OCI-LY7 (cell line): ENCODE measurements at regions not wholly inside any gene's neighbourhood (a gene's known extent, or its start where the extent isn't known, plus 50 kb on each side); places are given as distances from the start of the nearest gene placed in this dataset.

Experiments
- BruUV-seq: library from RNA; stranded (reverse); fragments of 400-500 nt; replicated peaks from 2 replicates; lab custom pipeline; 2021; lab: Mats Ljungman, UMichigan
- CTCF ChIA-PET: fragments of 300-600 bp; sonication (Branson Sonifier 250); formaldehyde crosslinking; loops from one replicate; lab custom pipeline; 2022; ENCODE audit warnings: antibody characterized with exemption; ENCODE audit not compliant: unreplicated experiment; lab: Charles Lee
- POLR2A ChIA-PET: fragments of 300-600 bp; sonication (Branson Sonifier 250); formaldehyde crosslinking; loops from one replicate; lab custom pipeline; 2022; ENCODE audit warnings: antibody characterized with exemption; lab: Charles Lee
- DNase-seq: peaks from one replicate; pipeline ENCODE4 v3.0.0-alpha.2; 2015; ENCODE audit warnings: low spot score
- H2AFZ ChIP-seq: fragments of 200-600 bp; sonication (generic), shearing (Covaris generic); 2 replicates; pipeline ENCODE4 v1.6.1; 2014; ENCODE audit warnings: mild to moderate bottlenecking, antibody characterized with exemption, low read length, moderate library complexity
- H3K27ac ChIP-seq: fragments of 200-600 bp; sonication (generic); 2 replicates; pipeline ENCODE4 v1.5.1; 2014; ENCODE audit warnings: mixed run types, low read depth, mild to moderate bottlenecking, moderate library complexity, low read length, inconsistent platforms; ENCODE audit not compliant: poor library complexity, severe bottlenecking
- H3K36me3 ChIP-seq: fragments of 200-600 bp; sonication (generic); 2 replicates; pipeline ENCODE4 v1.6.1; 2014; ENCODE audit warnings: mild to moderate bottlenecking, antibody characterized with exemption, low read length, moderate library complexity, mixed read lengths; ENCODE audit not compliant: insufficient read depth
- H3K4me1 ChIP-seq: fragments of 200-600 bp; sonication (generic); 2 replicates; pipeline ENCODE4 v1.5.1; 2014; ENCODE audit warnings: mild to moderate bottlenecking, low read length; ENCODE audit not compliant: insufficient read depth, poor library complexity, severe bottlenecking
- H3K4me2 ChIP-seq: fragments of 200-600 bp; sonication (generic); 2 replicates; pipeline ENCODE4 v1.6.1; 2014; ENCODE audit warnings: mild to moderate bottlenecking, low read length
- H3K4me3 ChIP-seq: fragments of 200-600 bp; sonication (generic); 2 replicates; pipeline ENCODE4 v1.5.1; 2014; ENCODE audit warnings: mild to moderate bottlenecking, low read depth, low read length; ENCODE audit not compliant: poor library complexity, severe bottlenecking
- H3K79me2 ChIP-seq: fragments of 200-600 bp; sonication (generic); 2 replicates; pipeline ENCODE4 v1.6.1; 2016; ENCODE audit warnings: low read depth, mild to moderate bottlenecking, low read length, moderate library complexity, mixed read lengths; ENCODE audit not compliant: insufficient read depth
- H3K9me2 ChIP-seq: fragments of 200-600 bp; sonication (generic); 2 replicates; pipeline ENCODE4 v1.6.1; 2016; ENCODE audit warnings: mild to moderate bottlenecking, low read length, mixed read lengths; ENCODE audit not compliant: insufficient read depth
- H3K9me3 ChIP-seq: fragments of 200-600 bp; sonication (generic); 2 replicates; pipeline ENCODE4 v1.6.1; 2014; ENCODE audit warnings: mild to moderate bottlenecking, mixed run types, low read length, mixed read lengths
- H4K20me1 ChIP-seq: fragments of 200-600 bp; sonication (generic); 2 replicates; pipeline ENCODE4 v1.6.1; 2014; ENCODE audit warnings: mild to moderate bottlenecking, antibody characterized with exemption, low read length, moderate library complexity, mixed read lengths; ENCODE audit not compliant: insufficient read depth
- CTCF ChIP-seq: fragments of 200-600 bp; sonication (generic); conservative IDR thresholded peaks from 2 replicates; pipeline ENCODE4 v1.5.1; 2014; ENCODE audit warnings: mild to moderate bottlenecking, antibody characterized with exemption, low read length, moderate library complexity, mixed read lengths
- EZH2phosphoT487 ChIP-seq: fragments of 200-600 bp; sonication (generic); IDR thresholded peaks from 2 replicates; pipeline ENCODE4 v1.6.1; 2018; ENCODE audit warnings: low read depth, borderline replicate concordance, mild to moderate bottlenecking, mixed run types, antibody characterized with exemption, low read length, moderate library complexity, mixed read lengths
- intact Hi-C: fragments of 100-400 bp; cut with micrococcal nuclease; formaldehyde crosslinking; loops from one replicate; pipeline ENCODE4 v1.10.0; 2022; ENCODE audit not compliant: unreplicated experiment

- Histone ChIP-seq H3K4me3 (no peak overlapping the region), H3K9me3 (no peaks in the 10 kb centered on the region), H2AFZ (no peak overlapping the region), H3K79me2 (no peaks in the 10 kb centered on the region), H3K36me3 (no peaks in the 10 kb centered on the region), H4K20me1 (no peaks in the 10 kb centered on the region), H3K9me2 (no peaks in the 10 kb centered on the region), H3K27ac (no peak overlapping the region), H3K4me2 (no peak overlapping the region), H3K4me1 (no peaks in the 10 kb centered on the region)
- TF ChIP-seq CTCF (no peak), EZH2phosphoT487 (no peak)
- ChIA-PET POLR2A (no interaction called here), CTCF (no interaction called here)
- no TSS peak for BruUV-seq
- DNase-seq, result no peak
- intact Hi-C loops, result no loop called here
Observed at GRCh38 chr2:234608946-234609345, 112.1 kb upstream of the ARL4C start.

- H3K9me2 ChIP-seq, result no peaks in the 10 kb centered on the region
- no peaks in the 10 kb centered on the region for H3K9me3 ChIP-seq
- H2AFZ ChIP-seq, result no peak overlapping the region
- no TSS peak for BruUV-seq
- no peak overlapping the region for H3K4me2 ChIP-seq
- TF ChIP-seq CTCF (no peak), EZH2phosphoT487 (no peak)
- no peaks in the 10 kb centered on the region for H4K20me1 ChIP-seq
- no peaks in the 10 kb centered on the region for H3K4me1 ChIP-seq
- CTCF ChIA-PET, result no interaction called here
- H3K27ac ChIP-seq, result no peak overlapping the region
- DNase-seq, result no peak
- no peaks in the 10 kb centered on the region for H3K36me3 ChIP-seq
- intact Hi-C loops, result no loop called here
- H3K79me2 ChIP-seq, result no peaks in the 10 kb centered on the region
- POLR2A ChIA-PET, result no interaction called here
- H3K4me3 ChIP-seq, result no peak overlapping the region
Observed at GRCh38 chr2:234607691-234608090, 110.8 kb upstream of the ARL4C start.

GRCh38 chr2:234606896-234607295 lies 110.0 kb upstream of the ARL4C start:
- no TSS peak for BruUV-seq
- no peak overlapping the region for H3K4me2 ChIP-seq
- no peaks in the 10 kb centered on the region for H3K79me2 ChIP-seq
- no peak overlapping the region for H3K27ac ChIP-seq
- CTCF ChIA-PET, result no interaction called here
- no peak for DNase-seq
- no peaks in the 10 kb centered on the region for H3K4me1 ChIP-seq
- POLR2A ChIA-PET, result no interaction called here
- no peak overlapping the region for H2AFZ ChIP-seq
- TF ChIP-seq CTCF, result no peak
- TF ChIP-seq EZH2phosphoT487, result no peak
- no peaks in the 10 kb centered on the region for H3K9me3 ChIP-seq
- no peaks in the 10 kb centered on the region for H3K9me2 ChIP-seq
- H4K20me1 ChIP-seq, result no peaks in the 10 kb centered on the region
- no peaks in the 10 kb centered on the region for H3K36me3 ChIP-seq
- H3K4me3 ChIP-seq, result no peak overlapping the region
- intact Hi-C loops, result no loop called here
